NCI-H510A (cell line): ENCODE measurements at regions not wholly inside any gene's neighbourhood (a gene's known extent, or its start where the extent isn't known, plus 50 kb on each side); places are given as distances from the start of the nearest gene placed in this dataset.
"Not testable (repeated sequence)": the region's sequence is repeated elsewhere in the genome, so short reads cannot be mapped to it uniquely, and the experiment has no call there.

Experiments
- DNase-seq: peaks from one replicate; lab custom pipeline; 2025; lab: John Stamatoyannopoulos, UW

- DNase-seq = no peak
Measured at GRCh38 chr18:41693008-41693407, 262.0 kb upstream of the PIK3C3 start.

GRCh38 chr18:41690332-41691127 is 264.5 kb upstream of the PIK3C3 start:
- no peak for DNase-seq

- no peak for DNase-seq
Measured at GRCh38 chr18:41687138-41687537, 267.9 kb upstream of the PIK3C3 start.

GRCh38 chr18:41681138-41681880 is 273.7 kb upstream of the PIK3C3 start:
- no peak for DNase-seq

- no peak for DNase-seq
Measured at GRCh38 chr18:41674506-41674905, 280.5 kb upstream of the PIK3C3 start.

- no peak for DNase-seq
Measured at GRCh38 chr18:41666231-41666630, 288.8 kb upstream of the PIK3C3 start.

- no peak for DNase-seq
Measured at GRCh38 chr18:41665210-41665609, 289.8 kb upstream of the PIK3C3 start.

- no peak for DNase-seq
Measured at GRCh38 chr18:41660654-41661053, 294.4 kb upstream of the PIK3C3 start.

GRCh38 chr18:41659438-41660130 is 295.4 kb upstream of the PIK3C3 start:
- DNase-seq = no peak

- no peak for DNase-seq
Measured at GRCh38 chr18:41657189-41657588, 297.8 kb upstream of the PIK3C3 start.

- DNase-seq = no peak
Measured at GRCh38 chr18:41655074-41655473, 300.0 kb upstream of the PIK3C3 start.

GRCh38 chr18:41647914-41648313 is 307.1 kb upstream of the PIK3C3 start:
- no peak for DNase-seq

- DNase-seq = no peak
Measured at GRCh38 chr18:41646915-41647620, 308.0 kb upstream of the PIK3C3 start.

- no peak for DNase-seq
Measured at GRCh38 chr18:41645589-41646360, 309.3 kb upstream of the PIK3C3 start.

GRCh38 chr18:41644466-41644865 is 310.6 kb upstream of the PIK3C3 start:
- DNase-seq = no peak

GRCh38 chr18:41643427-41643826 is 311.6 kb upstream of the PIK3C3 start:
- DNase-seq = no peak

- no peak for DNase-seq
Measured at GRCh38 chr18:41642756-41643155, 312.3 kb upstream of the PIK3C3 start.

GRCh38 chr18:41639218-41639617 is 315.8 kb upstream of the PIK3C3 start:
- no peak for DNase-seq

GRCh38 chr18:41631723-41632285 is 323.2 kb upstream of the PIK3C3 start:
- not testable (repeated sequence) for DNase-seq

GRCh38 chr18:41630232-41630886 is 324.7 kb upstream of the PIK3C3 start:
- no peak for DNase-seq

- no peak for DNase-seq
Measured at GRCh38 chr18:41624460-41624859, 330.6 kb upstream of the PIK3C3 start.
